ENCODE measurements at regions not wholly inside any gene's neighbourhood (a gene's known extent, or its start where the extent isn't known, plus 50 kb on each side); places are given as distances from the start of the nearest gene placed in this dataset.

GRCh38 chr4:26204249-26204825, 116.5 kb upstream of the RBPJ start:
- DNase-seq (ENCODE audit: low read depth in 1 of 2, low spot score in 1 of 2) (no peak), FAIRE-seq (no peak), ATAC-seq (no peak)
- CTCF ChIA-PET, result interaction anchor here (1.0 kb wide), 1 partner anchor 11 kb away, joined by 3 read pairs; no protein-coding TSS in a partner anchor
- no peak overlapping the region for H3K4me3 ChIP-seq
- POLR2A ChIA-PET, result no interaction called here
- H3K9me3 ChIP-seq, result no peaks in the 10 kb centered on the region
- 52% methylated on average over 7 of the region's 8 CpGs for WGBS (ENCODE audit: missing lambda C conversion rate)
- H3K27ac ChIP-seq, result no peak overlapping the region
- H3K4me1 ChIP-seq, result no peaks in the 10 kb centered on the region
- TF ChIP-seq HOXB13 (CRISPR knock-in tag; IDR thresholded peaks at IDR 0.05; ENCODE audit: low read depth) (no peak), RCOR1 (IDR thresholded peaks at IDR 0.05; ENCODE audit: low read depth, low read length) (no peak), RFX5 (IDR thresholded peaks at IDR 0.05) (no peak), MAFK (IDR thresholded peaks at IDR 0.05; ENCODE audit: partially characterized antibody) (no peak), CBX8 (IDR thresholded peaks at IDR 0.05) (no peak), JUN (IDR thresholded peaks at IDR 0.05) (no peak), SMC3 (IDR thresholded peaks at IDR 0.05) (no peak)
- TF ChIP-seq, protein P1, sequence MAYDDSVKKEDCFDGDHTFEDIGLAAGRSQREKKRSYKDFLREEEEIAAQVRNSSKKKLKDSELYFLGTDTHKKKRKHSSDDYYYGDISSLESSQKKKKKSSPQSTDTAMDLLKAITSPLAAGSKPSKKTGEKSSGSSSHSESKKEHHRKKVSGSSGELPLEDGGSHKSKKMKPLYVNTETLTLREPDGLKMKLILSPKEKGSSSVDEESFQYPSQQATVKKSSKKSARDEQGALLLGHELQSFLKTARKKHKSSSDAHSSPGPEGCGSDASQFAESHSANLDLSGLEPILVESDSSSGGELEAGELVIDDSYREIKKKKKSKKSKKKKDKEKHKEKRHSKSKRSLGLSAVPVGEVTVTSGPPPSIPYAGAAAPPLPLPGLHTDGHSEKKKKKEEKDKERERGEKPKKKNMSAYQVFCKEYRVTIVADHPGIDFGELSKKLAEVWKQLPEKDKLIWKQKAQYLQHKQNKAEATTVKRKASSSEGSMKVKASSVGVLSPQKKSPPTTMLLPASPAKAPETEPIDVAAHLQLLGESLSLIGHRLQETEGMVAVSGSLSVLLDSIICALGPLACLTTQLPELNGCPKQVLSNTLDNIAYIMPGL (CRISPR knock-in tag; IDR thresholded peaks at IDR 0.05; ENCODE audit: borderline replicate concordance), result no peak
- TF ChIP-seq, protein P2, sequence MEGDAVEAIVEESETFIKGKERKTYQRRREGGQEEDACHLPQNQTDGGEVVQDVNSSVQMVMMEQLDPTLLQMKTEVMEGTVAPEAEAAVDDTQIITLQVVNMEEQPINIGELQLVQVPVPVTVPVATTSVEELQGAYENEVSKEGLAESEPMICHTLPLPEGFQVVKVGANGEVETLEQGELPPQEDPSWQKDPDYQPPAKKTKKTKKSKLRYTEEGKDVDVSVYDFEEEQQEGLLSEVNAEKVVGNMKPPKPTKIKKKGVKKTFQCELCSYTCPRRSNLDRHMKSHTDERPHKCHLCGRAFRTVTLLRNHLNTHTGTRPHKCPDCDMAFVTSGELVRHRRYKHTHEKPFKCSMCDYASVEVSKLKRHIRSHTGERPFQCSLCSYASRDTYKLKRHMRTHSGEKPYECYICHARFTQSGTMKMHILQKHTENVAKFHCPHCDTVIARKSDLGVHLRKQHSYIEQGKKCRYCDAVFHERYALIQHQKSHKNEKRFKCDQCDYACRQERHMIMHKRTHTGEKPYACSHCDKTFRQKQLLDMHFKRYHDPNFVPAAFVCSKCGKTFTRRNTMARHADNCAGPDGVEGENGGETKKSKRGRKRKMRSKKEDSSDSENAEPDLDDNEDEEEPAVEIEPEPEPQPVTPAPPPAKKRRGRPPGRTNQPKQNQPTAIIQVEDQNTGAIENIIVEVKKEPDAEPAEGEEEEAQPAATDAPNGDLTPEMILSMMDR (IDR thresholded peaks at IDR 0.05), result no peak
- TF ChIP-seq, protein P3, sequence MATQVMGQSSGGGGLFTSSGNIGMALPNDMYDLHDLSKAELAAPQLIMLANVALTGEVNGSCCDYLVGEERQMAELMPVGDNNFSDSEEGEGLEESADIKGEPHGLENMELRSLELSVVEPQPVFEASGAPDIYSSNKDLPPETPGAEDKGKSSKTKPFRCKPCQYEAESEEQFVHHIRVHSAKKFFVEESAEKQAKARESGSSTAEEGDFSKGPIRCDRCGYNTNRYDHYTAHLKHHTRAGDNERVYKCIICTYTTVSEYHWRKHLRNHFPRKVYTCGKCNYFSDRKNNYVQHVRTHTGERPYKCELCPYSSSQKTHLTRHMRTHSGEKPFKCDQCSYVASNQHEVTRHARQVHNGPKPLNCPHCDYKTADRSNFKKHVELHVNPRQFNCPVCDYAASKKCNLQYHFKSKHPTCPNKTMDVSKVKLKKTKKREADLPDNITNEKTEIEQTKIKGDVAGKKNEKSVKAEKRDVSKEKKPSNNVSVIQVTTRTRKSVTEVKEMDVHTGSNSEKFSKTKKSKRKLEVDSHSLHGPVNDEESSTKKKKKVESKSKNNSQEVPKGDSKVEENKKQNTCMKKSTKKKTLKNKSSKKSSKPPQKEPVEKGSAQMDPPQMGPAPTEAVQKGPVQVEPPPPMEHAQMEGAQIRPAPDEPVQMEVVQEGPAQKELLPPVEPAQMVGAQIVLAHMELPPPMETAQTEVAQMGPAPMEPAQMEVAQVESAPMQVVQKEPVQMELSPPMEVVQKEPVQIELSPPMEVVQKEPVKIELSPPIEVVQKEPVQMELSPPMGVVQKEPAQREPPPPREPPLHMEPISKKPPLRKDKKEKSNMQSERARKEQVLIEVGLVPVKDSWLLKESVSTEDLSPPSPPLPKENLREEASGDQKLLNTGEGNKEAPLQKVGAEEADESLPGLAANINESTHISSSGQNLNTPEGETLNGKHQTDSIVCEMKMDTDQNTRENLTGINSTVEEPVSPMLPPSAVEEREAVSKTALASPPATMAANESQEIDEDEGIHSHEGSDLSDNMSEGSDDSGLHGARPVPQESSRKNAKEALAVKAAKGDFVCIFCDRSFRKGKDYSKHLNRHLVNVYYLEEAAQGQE (IDR thresholded peaks at IDR 0.05), result no peak
- TF ChIP-seq, protein P4, sequence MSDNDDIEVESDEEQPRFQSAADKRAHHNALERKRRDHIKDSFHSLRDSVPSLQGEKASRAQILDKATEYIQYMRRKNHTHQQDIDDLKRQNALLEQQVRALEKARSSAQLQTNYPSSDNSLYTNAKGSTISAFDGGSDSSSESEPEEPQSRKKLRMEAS (IDR thresholded peaks at IDR 0.05), result no peak
- H3K4me2 ChIP-seq, result no peak overlapping the region

DNA sequence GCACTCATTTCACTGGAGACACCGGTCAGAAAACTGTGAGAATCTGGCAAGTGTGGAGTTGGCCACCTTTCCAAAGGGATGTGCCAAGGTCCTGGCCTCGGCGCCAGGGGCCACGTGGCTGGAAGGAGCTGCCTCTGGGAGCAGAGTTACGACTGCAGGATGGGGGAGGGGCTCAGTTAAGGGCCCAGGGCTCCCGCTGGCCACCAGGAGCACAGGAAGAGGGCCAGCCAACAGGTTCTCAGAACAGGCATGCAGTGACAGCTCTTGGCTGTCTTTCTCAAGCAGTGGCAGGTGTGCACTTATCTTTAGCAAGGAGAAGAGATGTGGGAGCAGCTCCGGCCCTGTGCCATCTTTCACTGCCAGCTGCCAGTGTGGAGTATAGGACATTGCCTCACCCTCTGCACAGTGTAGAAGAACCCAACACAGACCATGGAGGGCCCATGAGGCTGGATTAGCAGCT, 115.9 kb upstream of the RBPJ start:
- no peak for ATAC-seq
- TF ChIP-seq RARB (CRISPR knock-in tag; IDR thresholded peaks at IDR 0.05), result no peak
- TF ChIP-seq CBX2 (IDR thresholded peaks at IDR 0.05; ENCODE audit: borderline replicate concordance, low read depth), result no peak
- no peak for TF ChIP-seq PHF8 (IDR thresholded peaks at IDR 0.05; ENCODE audit: borderline replicate concordance, low read depth)
- TF ChIP-seq NFE2L2 (conservative IDR thresholded peaks at IDR 0.05; ENCODE audit: low read length), result no peak
- TF ChIP-seq HOXA7 (CRISPR knock-in tag; IDR thresholded peaks at IDR 0.05), result no peak
- TF ChIP-seq EHMT2 (IDR thresholded peaks at IDR 0.05; ENCODE audit: low read depth), result no peak
- TF ChIP-seq, protein P5, sequence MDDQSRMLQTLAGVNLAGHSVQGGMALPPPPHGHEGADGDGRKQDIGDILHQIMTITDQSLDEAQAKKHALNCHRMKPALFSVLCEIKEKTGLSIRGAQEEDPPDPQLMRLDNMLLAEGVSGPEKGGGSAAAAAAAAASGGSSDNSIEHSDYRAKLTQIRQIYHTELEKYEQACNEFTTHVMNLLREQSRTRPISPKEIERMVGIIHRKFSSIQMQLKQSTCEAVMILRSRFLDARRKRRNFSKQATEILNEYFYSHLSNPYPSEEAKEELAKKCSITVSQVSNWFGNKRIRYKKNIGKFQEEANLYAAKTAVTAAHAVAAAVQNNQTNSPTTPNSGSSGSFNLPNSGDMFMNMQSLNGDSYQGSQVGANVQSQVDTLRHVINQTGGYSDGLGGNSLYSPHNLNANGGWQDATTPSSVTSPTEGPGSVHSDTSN (IDR thresholded peaks at IDR 0.05), result no peak
- 43% methylated on average over 3 of the region's 7 CpGs for WGBS (ENCODE audit: missing lambda C conversion rate)
- no peak overlapping the region for H3K4me2 ChIP-seq
- no peak for FAIRE-seq
- POLR2A ChIA-PET, result no interaction called here
- no peak overlapping the region for H3K27ac ChIP-seq
- no peaks in the 10 kb centered on the region for H3K4me1 ChIP-seq
- DNase-seq (ENCODE audit: low read depth in 1 of 2, low spot score in 1 of 2), result no peak
- no peaks in the 10 kb centered on the region for H3K9me3 ChIP-seq
- CTCF ChIA-PET, result no interaction called here
- H3K4me3 ChIP-seq, result no peak overlapping the region
